SK-N-SH (cell line): ENCODE measurements at regions not wholly inside any gene's neighbourhood (a gene's known extent, or its start where the extent isn't known, plus 50 kb on each side); places are given as distances from the start of the nearest gene placed in this dataset.
"Not testable (repeated sequence)": the region's sequence is repeated elsewhere in the genome, so short reads cannot be mapped to it uniquely, and the experiment has no call there.

Experiments
- CHD2 ChIP-seq: fragments of 150-350 bp; IDR thresholded peaks from 2 replicates; pipeline ENCODE4 v1.6.1; 2018; ENCODE audit warnings: low read length; ENCODE audit not compliant: partially characterized antibody
- EP300 ChIP-seq, 2 experiments: IDR thresholded peaks; 2 replicates each; pipeline versions ENCODE4 v1.4.0 to v1.6.1; 2012; ENCODE audit warnings: borderline replicate concordance in 1 of 2, low read depth in 1 of 2, low read length in 1 of 2
- FOXJ3 ChIP-seq: sonication (generic); formaldehyde crosslinking; IDR thresholded peaks from 2 replicates; pipeline ENCODE4 v1.5.1; 2020; ENCODE audit warnings: mild to moderate bottlenecking, missing genetic modification reagents
- IRF3 ChIP-seq: fragments of 150-350 bp; IDR thresholded peaks from 2 replicates; pipeline ENCODE4 v1.6.1; 2016; ENCODE audit warnings: mild to moderate bottlenecking, low read depth, low read length
- JUND ChIP-seq: IDR thresholded peaks from 2 replicates; pipeline ENCODE4 v1.4.0; 2012
- MAX ChIP-seq: IDR thresholded peaks from 2 replicates; pipeline ENCODE4 v1.4.0; 2012; ENCODE audit warnings: low read depth
- POLR2AphosphoS5 ChIP-seq: IDR thresholded peaks from 2 replicates; pipeline ENCODE4 v1.6.1; 2012; ENCODE audit warnings: low read depth, low read length
- RAD21 ChIP-seq: IDR thresholded peaks from 2 replicates; pipeline ENCODE4 v1.6.1; 2012; ENCODE audit warnings: mild to moderate bottlenecking, low read length
- REST ChIP-seq: IDR thresholded peaks from 2 replicates; pipeline ENCODE4 v1.6.1; 2012; ENCODE audit warnings: mild to moderate bottlenecking, low read depth, low read length, moderate library complexity
- TCF12 ChIP-seq: IDR thresholded peaks from 2 replicates; pipeline ENCODE4 v1.4.0; 2012
- YY1 ChIP-seq: IDR thresholded peaks from 2 replicates; pipeline ENCODE4 v1.4.0; 2012; ENCODE audit warnings: low read depth, mild to moderate bottlenecking
- TF ChIP-seq, protein P1 (sequence below): fragments of 200-600 bp; sonication (generic); IDR thresholded peaks from 2 replicates; pipeline ENCODE4 v1.6.1; 2017; ENCODE audit warnings: antibody characterized with exemption, mild to moderate bottlenecking, moderate library complexity

DNA sequence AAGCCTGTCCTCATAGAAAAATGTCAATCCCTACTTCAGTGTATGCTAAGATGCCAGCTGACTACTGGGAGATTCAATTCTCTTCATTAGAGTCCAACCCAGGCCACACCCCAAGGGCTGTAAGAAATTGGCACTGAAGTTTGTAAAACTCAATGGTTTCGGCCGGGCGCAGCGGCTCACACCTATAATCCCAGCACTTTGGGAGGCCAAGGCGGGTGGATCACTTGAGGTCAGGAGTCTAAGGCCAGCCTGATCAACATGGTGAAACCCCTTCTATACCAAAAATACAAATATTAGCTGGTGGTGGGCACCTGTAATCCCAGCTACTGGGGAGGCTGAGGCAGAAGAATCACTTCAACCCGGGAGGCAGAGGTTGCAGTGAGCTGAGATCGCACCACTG, 169.2 kb downstream of the OR4M2 start:
- TF ChIP-seq POLR2AphosphoS5; REST; CHD2; TCF12; MAX; FOXJ3 (CRISPR knock-in tag); IRF3; EP300 (IDR thresholded peaks at IDR 0.05; ENCODE audit: borderline replicate concordance in 1 of 2, low read depth in 1 of 2, low read length in 1 of 2); RAD21; YY1; JUND: not testable (repeated sequence)
- TF ChIP-seq, protein P1, sequence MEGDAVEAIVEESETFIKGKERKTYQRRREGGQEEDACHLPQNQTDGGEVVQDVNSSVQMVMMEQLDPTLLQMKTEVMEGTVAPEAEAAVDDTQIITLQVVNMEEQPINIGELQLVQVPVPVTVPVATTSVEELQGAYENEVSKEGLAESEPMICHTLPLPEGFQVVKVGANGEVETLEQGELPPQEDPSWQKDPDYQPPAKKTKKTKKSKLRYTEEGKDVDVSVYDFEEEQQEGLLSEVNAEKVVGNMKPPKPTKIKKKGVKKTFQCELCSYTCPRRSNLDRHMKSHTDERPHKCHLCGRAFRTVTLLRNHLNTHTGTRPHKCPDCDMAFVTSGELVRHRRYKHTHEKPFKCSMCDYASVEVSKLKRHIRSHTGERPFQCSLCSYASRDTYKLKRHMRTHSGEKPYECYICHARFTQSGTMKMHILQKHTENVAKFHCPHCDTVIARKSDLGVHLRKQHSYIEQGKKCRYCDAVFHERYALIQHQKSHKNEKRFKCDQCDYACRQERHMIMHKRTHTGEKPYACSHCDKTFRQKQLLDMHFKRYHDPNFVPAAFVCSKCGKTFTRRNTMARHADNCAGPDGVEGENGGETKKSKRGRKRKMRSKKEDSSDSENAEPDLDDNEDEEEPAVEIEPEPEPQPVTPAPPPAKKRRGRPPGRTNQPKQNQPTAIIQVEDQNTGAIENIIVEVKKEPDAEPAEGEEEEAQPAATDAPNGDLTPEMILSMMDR = not testable (repeated sequence)
